PC-3 (cell line): ENCODE measurements at regions not wholly inside any gene's neighbourhood (a gene's known extent, or its start where the extent isn't known, plus 50 kb on each side); places are given as distances from the start of the nearest gene placed in this dataset.

Source experiments
- EZH2 ChIP-seq: fragments of 300-600 bp; sonication (generic); IDR thresholded peaks from one replicate; pipeline ENCODE4 v1.6.1; 2017; ENCODE audit warnings: antibody characterized with exemption, mild to moderate bottlenecking, low read length; ENCODE audit not compliant: unreplicated experiment
- EZH2phosphoT487 ChIP-seq: fragments of 300-600 bp; sonication (generic); IDR thresholded peaks from 2 replicates; pipeline ENCODE4 v1.6.1; 2018; ENCODE audit warnings: mild to moderate bottlenecking, antibody characterized with exemption, low read length, borderline replicate concordance
- TF ChIP-seq, protein P1 (sequence below): fragments of 300-600 bp; sonication (generic); conservative IDR thresholded peaks from 2 replicates; pipeline ENCODE4 v1.5.1; 2017; ENCODE audit warnings: antibody characterized with exemption, low read depth, mild to moderate bottlenecking, low read length

GRCh38 chr5:82749461-82749820 is 327.8 kb downstream of the TMEM167A start:
- TF ChIP-seq, protein P1, sequence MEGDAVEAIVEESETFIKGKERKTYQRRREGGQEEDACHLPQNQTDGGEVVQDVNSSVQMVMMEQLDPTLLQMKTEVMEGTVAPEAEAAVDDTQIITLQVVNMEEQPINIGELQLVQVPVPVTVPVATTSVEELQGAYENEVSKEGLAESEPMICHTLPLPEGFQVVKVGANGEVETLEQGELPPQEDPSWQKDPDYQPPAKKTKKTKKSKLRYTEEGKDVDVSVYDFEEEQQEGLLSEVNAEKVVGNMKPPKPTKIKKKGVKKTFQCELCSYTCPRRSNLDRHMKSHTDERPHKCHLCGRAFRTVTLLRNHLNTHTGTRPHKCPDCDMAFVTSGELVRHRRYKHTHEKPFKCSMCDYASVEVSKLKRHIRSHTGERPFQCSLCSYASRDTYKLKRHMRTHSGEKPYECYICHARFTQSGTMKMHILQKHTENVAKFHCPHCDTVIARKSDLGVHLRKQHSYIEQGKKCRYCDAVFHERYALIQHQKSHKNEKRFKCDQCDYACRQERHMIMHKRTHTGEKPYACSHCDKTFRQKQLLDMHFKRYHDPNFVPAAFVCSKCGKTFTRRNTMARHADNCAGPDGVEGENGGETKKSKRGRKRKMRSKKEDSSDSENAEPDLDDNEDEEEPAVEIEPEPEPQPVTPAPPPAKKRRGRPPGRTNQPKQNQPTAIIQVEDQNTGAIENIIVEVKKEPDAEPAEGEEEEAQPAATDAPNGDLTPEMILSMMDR, result no peak
- TF ChIP-seq EZH2, result no peak
- no peak for TF ChIP-seq EZH2phosphoT487
